Loucy (cell line): ENCODE measurements at regions not wholly inside any gene's neighbourhood (a gene's known extent, or its start where the extent isn't known, plus 50 kb on each side); places are given as distances from the start of the nearest gene placed in this dataset.

ENCODE experiments used
- H2AFZ ChIP-seq: fragments of 200-600 bp; sonication (generic); 2 replicates; pipeline ENCODE4 v1.6.0; 2016; ENCODE audit warnings: antibody characterized with exemption, mild to moderate bottlenecking, low read length, moderate library complexity
- H3F3A ChIP-seq: fragments of 200-600 bp; 2 replicates; pipeline ENCODE4 v1.6.0; 2016; ENCODE audit warnings: antibody characterized with exemption, low read depth, mild to moderate bottlenecking
- H3K27me3 ChIP-seq: fragments of 200-600 bp; sonication (generic); 2 replicates; pipeline ENCODE4 v1.6.1; 2014; ENCODE audit warnings: low read length, mild to moderate bottlenecking; ENCODE audit not compliant: insufficient read depth, poor library complexity, severe bottlenecking
- H3K36me3 ChIP-seq: fragments of 200-600 bp; sonication (generic); 2 replicates; pipeline ENCODE4 v1.6.1; 2016; ENCODE audit warnings: low read length; ENCODE audit not compliant: insufficient read depth
- H3K4me1 ChIP-seq: fragments of 200-600 bp; sonication (generic); 2 replicates; pipeline ENCODE4 v1.5.1; 2014; ENCODE audit warnings: low read length, mild to moderate bottlenecking; ENCODE audit not compliant: insufficient read depth, poor library complexity, severe bottlenecking
- H3K4me2 ChIP-seq: fragments of 200-600 bp; sonication (generic); 2 replicates; pipeline ENCODE4 v1.6.0; 2014; ENCODE audit warnings: antibody characterized with exemption, low read length, low read depth, mild to moderate bottlenecking; ENCODE audit not compliant: poor library complexity, severe bottlenecking
- H3K4me3 ChIP-seq: fragments of 200-600 bp; sonication (generic); 2 replicates; pipeline ENCODE4 v1.5.1; 2014; ENCODE audit warnings: low read length, mild to moderate bottlenecking, mixed read lengths; ENCODE audit not compliant: poor library complexity, severe bottlenecking
- H3K79me2 ChIP-seq: fragments of 200-600 bp; sonication (generic); 2 replicates; pipeline ENCODE4 v1.6.1; 2014; ENCODE audit warnings: low read length; ENCODE audit not compliant: insufficient read depth
- H3K9ac ChIP-seq: fragments of 200-600 bp; sonication (generic); 2 replicates; pipeline ENCODE4 v1.6.0; 2014; ENCODE audit warnings: mild to moderate bottlenecking, low read depth, low read length, moderate library complexity; ENCODE audit not compliant: poor library complexity, severe bottlenecking
- H3K9me2 ChIP-seq: fragments of 200-600 bp; sonication (generic); replicated peaks from 2 replicates; pipeline ENCODE4 v1.6.1; 2016; ENCODE audit warnings: low read depth, low read length, mixed read lengths
- H3K9me3 ChIP-seq: fragments of 200-600 bp; sonication (generic); 2 replicates; pipeline ENCODE4 v1.6.1; 2014; ENCODE audit warnings: mild to moderate bottlenecking, antibody characterized with exemption, low read length, low read depth; ENCODE audit not compliant: insufficient read depth
- H4K20me1 ChIP-seq: fragments of 200-600 bp; sonication (generic); 2 replicates; pipeline ENCODE4 v1.6.0; 2014; ENCODE audit warnings: antibody characterized with exemption, low read length, mild to moderate bottlenecking; ENCODE audit not compliant: insufficient read depth, poor library complexity, severe bottlenecking
- CTCF ChIP-seq: fragments of 200-600 bp; sonication (generic); conservative IDR thresholded peaks from 2 replicates; pipeline ENCODE4 v1.5.1; 2014; ENCODE audit warnings: mild to moderate bottlenecking, antibody characterized with exemption, low read length
- EZH2phosphoT487 ChIP-seq: fragments of 200-600 bp; IDR thresholded peaks from 2 replicates; pipeline ENCODE4 v1.6.1; 2018; ENCODE audit warnings: antibody characterized with exemption, mild to moderate bottlenecking, moderate library complexity, borderline replicate concordance

GRCh38 chr17:34485999-34486398 is 93.4 kb upstream of the TMEM132E start:
- no peak overlapping the region for H3K4me3 ChIP-seq
- H3K9me3 ChIP-seq: no peaks in the 10 kb centered on the region
- H3K9me2 ChIP-seq: no peaks in the 10 kb centered on the region
- no peak overlapping the region for H3K9ac ChIP-seq
- H4K20me1 ChIP-seq: no peaks in the 10 kb centered on the region
- TF ChIP-seq CTCF: no peak
- TF ChIP-seq EZH2phosphoT487: no peak
- H3K36me3 ChIP-seq: no peaks in the 10 kb centered on the region
- H3K79me2 ChIP-seq: no peaks in the 10 kb centered on the region
- H3K27me3 ChIP-seq: no peaks in the 10 kb centered on the region
- H3F3A ChIP-seq: no peaks in the 10 kb centered on the region
- no peak overlapping the region for H2AFZ ChIP-seq
- no peaks in the 10 kb centered on the region for H3K4me1 ChIP-seq
- no peak overlapping the region for H3K4me2 ChIP-seq

- no peaks in the 10 kb centered on the region for H3K4me1 ChIP-seq
- no peaks in the 10 kb centered on the region for H3F3A ChIP-seq
- H3K36me3 ChIP-seq: no peaks in the 10 kb centered on the region
- no peaks in the 10 kb centered on the region for H3K9me3 ChIP-seq
- no peak overlapping the region for H3K4me3 ChIP-seq
- H4K20me1 ChIP-seq: no peaks in the 10 kb centered on the region
- no peak overlapping the region for H3K9ac ChIP-seq
- no peaks in the 10 kb centered on the region for H3K27me3 ChIP-seq
- H3K9me2 ChIP-seq: no peaks in the 10 kb centered on the region
- TF ChIP-seq CTCF: no peak
- TF ChIP-seq EZH2phosphoT487: no peak
- H3K79me2 ChIP-seq: no peaks in the 10 kb centered on the region
- H2AFZ ChIP-seq: no peak overlapping the region
- H3K4me2 ChIP-seq: no peak overlapping the region
Observed at GRCh38 chr17:34484193-34484733, 95.1 kb upstream of the TMEM132E start.

GRCh38 chr17:34482730-34483129 is 96.7 kb upstream of the TMEM132E start:
- Histone ChIP-seq H3F3A (no peaks in the 10 kb centered on the region), H3K9me3 (no peaks in the 10 kb centered on the region), H3K4me2 (no peak overlapping the region), H3K27me3 (no peaks in the 10 kb centered on the region), H2AFZ (no peak overlapping the region), H3K79me2 (no peaks in the 10 kb centered on the region), H3K9ac (no peak overlapping the region), H3K36me3 (no peaks in the 10 kb centered on the region), H3K9me2 (no peaks in the 10 kb centered on the region), H4K20me1 (no peaks in the 10 kb centered on the region), H3K4me1 (no peaks in the 10 kb centered on the region), H3K4me3 (no peak overlapping the region)
- TF ChIP-seq EZH2phosphoT487: no peak
- TF ChIP-seq CTCF: no peak
